Choroid plexus epithelial cell (primary cell): ENCODE measurements at regions not wholly inside any gene's neighbourhood (a gene's known extent, or its start where the extent isn't known, plus 50 kb on each side); places are given as distances from the start of the nearest gene placed in this dataset.
"Not testable (repeated sequence)": the region's sequence is repeated elsewhere in the genome, so short reads cannot be mapped to it uniquely, and the experiment has no call there.

ENCODE experiments used
- DNase-seq: peaks from one replicate; pipeline ENCODE4 v3.0.0-alpha.2; 2010; ENCODE audit warnings: low read depth
- H3K4me3 ChIP-seq: 2 replicates; pipeline ENCODE4 v1.5.1; 2011; ENCODE audit warnings: low read depth, mild to moderate bottlenecking, control low read depth, low read length, moderate library complexity
- CTCF ChIP-seq: conservative IDR thresholded peaks from 2 replicates; pipeline ENCODE4 v1.5.1; 2011; ENCODE audit warnings: low read depth, mild to moderate bottlenecking, control low read depth, inconsistent platforms, low read length, moderate library complexity

DNA sequence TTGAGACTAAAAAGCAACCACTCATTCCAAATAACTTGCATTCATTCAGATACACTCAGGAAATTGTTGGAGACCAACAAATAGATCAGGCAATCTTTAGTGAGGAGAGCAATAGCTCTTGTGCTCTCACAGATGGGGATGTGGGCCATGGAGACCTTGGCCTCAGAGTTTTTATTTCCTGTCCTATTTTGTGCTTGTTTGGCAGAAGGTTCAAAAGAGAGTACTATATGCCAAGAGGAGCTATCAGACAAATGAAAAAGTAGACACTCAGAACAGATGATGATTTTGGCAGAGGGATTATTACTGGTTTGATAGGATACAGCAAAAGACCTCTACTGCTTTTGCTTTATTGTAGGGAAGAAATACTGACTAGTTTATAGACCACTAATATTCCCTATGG lies 230.2 kb downstream of the KCNE4 start:
- no peak overlapping the region for H3K4me3 ChIP-seq
- DNase-seq = no peak
- TF ChIP-seq CTCF = no peak

GRCh38 chr2:223283329-223283728 lies 231.3 kb downstream of the KCNE4 start:
- DNase-seq = no peak
- no peak overlapping the region for H3K4me3 ChIP-seq
- no peak for TF ChIP-seq CTCF

GRCh38 chr2:223283771-223284170 lies 231.8 kb downstream of the KCNE4 start:
- DNase-seq = no peak
- TF ChIP-seq CTCF = no peak
- no peak overlapping the region for H3K4me3 ChIP-seq

DNA sequence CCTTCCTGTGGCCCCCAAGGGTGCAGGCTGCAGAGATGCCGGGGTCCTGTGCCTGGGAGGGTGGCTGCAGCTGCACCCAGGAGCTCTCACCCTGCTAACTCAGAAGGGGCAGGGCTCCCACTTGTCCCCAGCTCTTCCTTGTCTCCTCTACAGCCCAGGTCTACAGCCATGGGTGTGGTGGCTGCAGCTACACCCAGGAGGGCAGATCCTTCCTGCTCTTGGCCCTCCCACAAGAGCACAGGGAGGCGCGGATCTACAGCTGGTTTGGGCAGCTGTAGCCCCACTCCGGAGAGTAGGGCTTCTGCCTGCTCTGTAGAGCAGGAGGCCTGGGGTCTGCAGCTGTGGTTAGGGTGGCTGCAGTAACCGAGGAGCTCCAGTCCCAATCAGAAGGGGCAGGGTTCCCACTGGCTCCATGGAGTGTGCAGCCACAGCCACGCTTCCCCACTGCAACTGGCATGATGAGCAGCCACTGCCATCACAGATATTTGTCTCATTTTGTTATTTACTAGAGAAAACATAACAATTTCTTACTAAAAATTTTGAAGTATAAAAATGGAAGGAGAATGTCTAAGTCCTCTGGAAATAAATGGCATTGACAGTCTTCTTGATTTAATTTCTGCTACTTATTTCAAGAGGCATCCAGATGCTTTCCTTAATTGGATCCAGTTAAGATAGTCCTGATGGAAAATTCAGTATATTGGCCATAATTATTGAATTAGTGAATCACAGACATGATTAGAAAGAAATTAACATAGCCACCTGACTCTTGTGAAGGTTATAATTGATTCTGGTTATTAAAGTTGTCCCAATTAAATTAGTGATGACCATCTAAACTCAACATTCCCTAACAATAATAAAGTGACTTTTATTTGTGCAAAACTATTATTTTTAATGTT lies 233.6 kb downstream of the KCNE4 start:
- no peak for DNase-seq
- TF ChIP-seq CTCF = no peak
- no peak overlapping the region for H3K4me3 ChIP-seq

GRCh38 chr2:223294756-223295155 lies 242.8 kb downstream of the KCNE4 start:
- DNase-seq = no peak
- TF ChIP-seq CTCF = no peak
- H3K4me3 ChIP-seq = no peak overlapping the region

- H3K4me3 ChIP-seq = no peak overlapping the region
- TF ChIP-seq CTCF = no peak
- DNase-seq = no peak
Measured at GRCh38 chr2:223297788-223298187, 245.8 kb downstream of the KCNE4 start.

GRCh38 chr2:223298329-223298728 lies 246.3 kb downstream of the KCNE4 start:
- DNase-seq, H3K4me3 ChIP-seq: not testable (repeated sequence)
